Large intestine (tissue), 3 donors: ENCODE measurements at regions not wholly inside any gene's neighbourhood (a gene's known extent, or its start where the extent isn't known, plus 50 kb on each side); places are given as distances from the start of the nearest gene placed in this dataset.

Source experiments
- DNase-seq, 2 donors: peaks; one replicate each; pipeline versions ENCODE4 v3.0.0 to v3.0.0-alpha.2; 2013
- H3K27ac ChIP-seq: one replicate; pipeline ENCODE4 v1.5.1; 2013; ENCODE audit warnings: low read length
- H3K27me3 ChIP-seq: 2 replicates; pipeline ENCODE4 v1.6.1; 2013; ENCODE audit warnings: low read length; ENCODE audit not compliant: control insufficient read depth, insufficient read depth
- H3K36me3 ChIP-seq: 2 replicates; pipeline ENCODE4 v1.6.1; 2013; ENCODE audit warnings: low read length; ENCODE audit not compliant: control insufficient read depth, insufficient read depth
- H3K4me1 ChIP-seq: one replicate; pipeline ENCODE4 v1.6.1; 2013; ENCODE audit warnings: low read length; ENCODE audit not compliant: control insufficient read depth, insufficient read depth
- H3K4me3 ChIP-seq: one replicate; pipeline ENCODE4 v1.5.1; 2013; ENCODE audit warnings: low read length
- H3K9me3 ChIP-seq: one replicate; pipeline ENCODE4 v1.6.1; 2013; ENCODE audit warnings: mild to moderate bottlenecking, low read depth, low read length, moderate library complexity; ENCODE audit not compliant: control insufficient read depth
- WGBS: methylation state at CpG from one replicate; pipeline ENCODE4 v1.1.5; 2013; ENCODE audit warnings: low lambda C conversion rate; ENCODE audit not compliant: insufficient coverage; 5-methylcytosine and 5-hydroxymethylcytosine counted together

DNA sequence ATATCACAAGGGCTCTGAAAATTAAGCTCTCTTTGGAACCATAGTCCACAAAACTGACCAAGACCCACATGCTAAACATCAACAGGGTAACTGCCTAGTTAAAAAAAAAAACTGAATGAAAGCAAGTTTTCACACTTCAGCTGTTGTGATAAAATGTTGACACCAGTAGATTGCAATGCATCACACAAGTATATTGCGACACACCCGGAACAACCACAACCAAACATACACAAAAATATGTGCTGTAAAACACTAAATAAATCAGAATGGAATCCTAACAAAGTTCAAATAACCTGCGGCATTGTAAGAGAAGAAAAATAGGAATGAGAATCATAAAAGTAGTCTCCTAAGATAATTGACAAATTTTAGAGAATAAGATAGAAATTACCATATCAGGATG lies 710.3 kb downstream of the AACS start:
- 100% methylated on average over 2 of the region's 3 CpGs for WGBS

DNA sequence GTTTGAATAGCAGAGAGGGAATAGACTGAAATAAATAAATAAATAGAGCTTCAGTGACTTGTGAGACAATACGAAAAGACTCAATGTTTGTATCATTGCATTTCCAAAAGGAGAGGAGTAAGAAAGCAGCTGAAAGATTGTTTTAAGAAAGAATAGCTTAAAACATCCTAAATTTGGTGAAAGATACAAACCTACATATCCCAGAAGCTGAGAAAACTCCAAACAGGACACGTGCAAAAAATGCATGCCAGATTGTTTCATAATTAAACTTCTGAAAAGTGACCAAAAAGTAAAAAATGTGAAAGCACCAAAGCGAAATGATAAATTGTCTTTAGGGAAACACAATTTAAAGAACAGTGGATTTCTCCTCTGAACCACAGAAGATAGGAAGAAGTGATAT lies 711.0 kb downstream of the AACS start:
- Histone ChIP-seq H3K36me3 (no peaks in the 10 kb centered on the region), H3K27ac (no peak overlapping the region)
- no peak for DNase-seq

More for the DNA sequence above, 710.3 kb downstream of the AACS start:
- H3K36me3 ChIP-seq: no peaks in the 10 kb centered on the region
- DNase-seq: no peak
- H3K4me1 ChIP-seq: no peaks in the 10 kb centered on the region
- H3K27ac ChIP-seq: no peak overlapping the region
- no peaks in the 10 kb centered on the region for H3K27me3 ChIP-seq
- H3K4me3 ChIP-seq: no peak overlapping the region
- peaks cover 3% of the 10 kb centered on the region for H3K9me3 ChIP-seq

DNA sequence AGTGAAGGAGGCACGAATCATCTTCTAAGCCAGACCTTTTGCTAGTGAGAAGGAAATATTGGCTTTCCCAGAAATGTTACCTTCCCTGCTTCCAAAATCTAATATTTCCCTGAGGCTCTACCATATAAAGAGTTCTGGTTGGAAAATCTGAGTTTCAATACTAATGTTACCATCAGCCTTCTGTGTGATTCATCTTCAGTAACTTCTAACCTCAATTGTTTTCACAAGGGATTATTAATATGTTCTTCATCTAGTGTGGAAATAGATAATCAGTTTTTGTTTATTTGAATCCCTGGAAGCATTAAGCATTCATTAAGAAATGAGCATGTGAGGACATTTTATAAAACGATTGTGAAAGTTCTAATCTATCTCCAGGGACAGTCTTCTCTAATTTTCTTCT lies 720.9 kb downstream of the AACS start:
- Histone ChIP-seq H3K9me3 (no peaks in the 10 kb centered on the region), H3K27ac (no peak overlapping the region), H3K4me3 (no peak overlapping the region), H3K4me1 (no peaks in the 10 kb centered on the region), H3K36me3 (no peaks in the 10 kb centered on the region), H3K27me3 (no peaks in the 10 kb centered on the region)
- DNase-seq: no peak
- WGBS: 91% methylated on average over 1 of the region's 2 CpGs

More for the DNA sequence above, 711.0 kb downstream of the AACS start:
- Histone ChIP-seq H3K27me3 (no peaks in the 10 kb centered on the region), H3K4me3 (no peak overlapping the region), H3K9me3 (peaks cover 3% of the 10 kb centered on the region), H3K4me1 (no peaks in the 10 kb centered on the region)
- WGBS: 79% methylated on average over 3 of the region's 3 CpGs

DNA sequence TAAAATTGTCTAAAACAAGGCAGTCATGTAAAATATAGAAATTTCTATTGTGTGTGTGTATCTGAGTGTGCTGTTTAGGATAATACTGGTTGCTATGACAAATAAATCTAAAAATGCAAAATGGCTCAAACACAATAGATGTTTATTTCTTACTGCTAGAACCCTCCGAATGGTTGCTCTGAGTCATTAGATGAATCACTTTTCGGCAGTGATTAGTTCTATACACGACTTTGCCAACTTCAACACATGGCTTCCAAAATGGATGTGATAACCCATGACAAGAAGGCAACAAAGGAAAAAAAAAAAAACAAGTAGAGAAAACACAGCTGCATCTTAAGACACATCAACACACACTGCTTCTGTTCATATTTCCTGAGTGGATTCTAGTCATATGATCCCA lies 729.2 kb downstream of the AACS start:
- H3K4me1 ChIP-seq: no peaks in the 10 kb centered on the region
- no peaks in the 10 kb centered on the region for H3K9me3 ChIP-seq
- no peak overlapping the region for H3K27ac ChIP-seq
- no peak for DNase-seq
- no peaks in the 10 kb centered on the region for H3K27me3 ChIP-seq
- WGBS: no CpG with 5 or more reads among the region's 3 CpGs
- H3K4me3 ChIP-seq: no peak overlapping the region
- H3K36me3 ChIP-seq: no peaks in the 10 kb centered on the region

DNA sequence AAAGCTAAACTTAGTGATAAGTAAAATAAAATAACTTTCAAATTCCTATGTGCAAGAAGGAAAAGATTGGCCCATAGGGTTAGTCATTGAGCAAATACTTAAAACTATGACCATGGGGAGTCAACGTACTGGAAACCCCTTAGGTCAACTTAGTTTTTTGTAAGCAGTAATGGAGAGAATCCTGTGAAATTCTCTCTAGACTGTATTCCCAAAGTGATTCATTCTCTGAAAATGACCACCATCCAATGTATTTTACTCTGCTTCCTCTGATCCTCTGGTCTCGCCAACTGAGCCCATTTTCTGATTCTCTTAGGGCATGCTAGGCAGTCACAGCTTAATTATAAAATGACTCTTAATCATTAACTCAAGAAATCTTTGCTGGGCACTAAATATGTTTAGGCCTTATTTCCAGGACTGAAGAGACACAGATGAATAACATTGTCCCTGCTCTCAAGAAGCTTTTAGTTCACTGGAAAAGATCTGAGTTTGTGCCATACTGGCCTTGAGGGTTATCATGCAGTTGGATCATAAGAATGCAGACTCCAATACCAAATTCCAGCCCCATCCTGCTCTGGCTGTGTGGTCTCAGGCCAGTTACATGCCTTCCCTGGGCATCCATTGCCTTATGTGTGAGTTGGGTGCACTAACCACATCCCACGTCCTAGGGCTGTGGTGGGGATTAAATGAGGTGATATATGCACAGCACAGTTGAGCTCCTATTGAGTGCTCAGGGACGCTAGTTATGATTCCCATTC lies 732.4 kb downstream of the AACS start:
- H3K27me3 ChIP-seq: no peaks in the 10 kb centered on the region
- no peaks in the 10 kb centered on the region for H3K4me1 ChIP-seq
- WGBS: 83% methylated on average over 1 of the region's 4 CpGs
- H3K36me3 ChIP-seq: no peaks in the 10 kb centered on the region
- H3K4me3 ChIP-seq: no peak overlapping the region
- H3K27ac ChIP-seq: no peak overlapping the region
- no peaks in the 10 kb centered on the region for H3K9me3 ChIP-seq
- no peak for DNase-seq

DNA sequence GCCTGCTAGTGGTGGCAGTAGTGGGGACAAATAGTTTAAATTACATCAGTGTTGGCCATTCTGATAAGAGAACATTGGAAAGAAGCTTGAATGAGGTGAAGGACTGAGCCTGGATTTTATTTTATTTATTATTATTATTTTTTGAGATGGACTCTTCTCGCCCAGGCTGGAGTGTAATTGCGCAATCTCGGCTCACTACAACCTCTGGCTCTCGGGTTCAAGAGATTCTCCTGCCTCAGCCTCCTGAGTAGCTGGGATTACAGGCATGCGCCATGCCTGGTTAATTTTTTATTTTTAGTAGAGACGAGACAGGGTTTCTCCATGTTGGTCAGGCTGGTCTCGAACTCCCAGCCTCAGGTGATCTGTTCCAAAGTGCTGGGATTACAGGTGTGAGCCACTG lies 739.4 kb downstream of the AACS start:
- Histone ChIP-seq H3K4me1 (no peaks in the 10 kb centered on the region), H3K4me3 (no peak overlapping the region), H3K9me3 (no peaks in the 10 kb centered on the region), H3K36me3 (no peaks in the 10 kb centered on the region), H3K27me3 (no peaks in the 10 kb centered on the region), H3K27ac (no peak overlapping the region)
- no peak for DNase-seq
- no CpG with 5 or more reads among the region's 7 CpGs for WGBS

DNA sequence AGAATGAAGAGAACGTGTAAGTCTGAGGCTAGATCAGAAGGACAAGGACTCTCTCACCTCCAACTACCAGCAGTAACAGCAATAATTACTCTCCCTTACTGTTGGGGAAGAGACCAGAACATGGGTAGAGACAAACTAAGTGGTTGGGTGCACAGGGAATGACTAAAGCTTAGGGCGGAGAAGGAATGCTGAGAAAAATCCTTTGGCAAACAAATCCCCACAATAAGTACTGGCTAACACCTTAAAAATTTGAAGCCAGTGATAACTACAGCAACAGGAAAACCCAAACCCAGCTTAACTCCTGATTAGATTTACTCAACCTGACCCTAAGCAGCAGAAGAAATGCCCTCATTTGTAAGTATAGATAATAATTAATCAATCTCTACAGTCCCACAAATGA lies 759.0 kb downstream of the AACS start:
- no peaks in the 10 kb centered on the region for H3K36me3 ChIP-seq
- H3K4me1 ChIP-seq: no peaks in the 10 kb centered on the region
- no peaks in the 10 kb centered on the region for H3K9me3 ChIP-seq
- WGBS: no CpG with 5 or more reads among the region's 2 CpGs
- H3K4me3 ChIP-seq: no peak overlapping the region
- no peaks in the 10 kb centered on the region for H3K27me3 ChIP-seq
- DNase-seq: no peak
- H3K27ac ChIP-seq: no peak overlapping the region

DNA sequence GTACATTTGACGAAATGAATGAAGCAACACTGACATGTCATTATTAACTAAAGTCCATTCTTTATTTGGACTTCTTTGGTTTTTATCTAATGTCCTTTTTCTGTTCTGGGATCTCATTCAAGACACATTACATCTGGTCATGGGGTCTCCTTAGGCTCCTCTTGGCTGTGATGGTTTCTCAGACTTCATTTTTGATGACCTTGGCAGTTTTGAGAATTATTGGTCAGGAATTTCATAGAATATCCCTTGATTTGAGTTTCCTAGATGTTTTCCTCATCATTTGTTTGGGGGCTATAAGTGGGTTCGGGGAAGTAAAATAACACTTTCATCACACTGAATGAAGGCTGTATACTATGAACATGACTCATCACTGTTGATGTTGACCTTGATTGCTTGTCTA lies 770.6 kb downstream of the AACS start:
- no CpG with 5 or more reads among the region's 2 CpGs for WGBS
- Histone ChIP-seq H3K36me3 (no peaks in the 10 kb centered on the region), H3K27me3 (no peaks in the 10 kb centered on the region), H3K27ac (no peak overlapping the region), H3K4me1 (no peaks in the 10 kb centered on the region), H3K9me3 (no peaks in the 10 kb centered on the region), H3K4me3 (no peak overlapping the region)
- DNase-seq: no peak

DNA sequence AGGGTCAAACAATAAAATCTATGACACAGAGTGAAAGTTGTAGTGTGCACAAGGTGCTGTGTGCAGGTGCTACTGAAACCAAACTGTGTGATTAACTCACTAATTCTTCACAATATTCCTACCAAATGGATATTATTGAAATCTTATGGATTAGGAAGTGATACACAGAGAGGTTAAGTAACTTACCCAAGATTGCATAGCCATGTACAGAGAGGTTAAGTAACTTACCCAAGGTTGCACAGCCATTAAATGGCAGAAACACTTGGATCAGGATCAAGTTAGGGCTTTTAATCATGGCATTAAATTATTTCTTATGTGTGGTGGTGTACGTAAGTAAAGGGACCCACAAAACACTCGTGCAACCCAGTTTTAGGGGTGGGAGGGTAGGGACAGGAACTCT lies 771.4 kb downstream of the AACS start:
- WGBS: no CpG with 5 or more reads among the region's 2 CpGs
- Histone ChIP-seq H3K4me3 (no peak overlapping the region), H3K36me3 (no peaks in the 10 kb centered on the region), H3K27ac (no peak overlapping the region), H3K4me1 (no peaks in the 10 kb centered on the region), H3K9me3 (no peaks in the 10 kb centered on the region), H3K27me3 (no peaks in the 10 kb centered on the region)
- DNase-seq: no peak

DNA sequence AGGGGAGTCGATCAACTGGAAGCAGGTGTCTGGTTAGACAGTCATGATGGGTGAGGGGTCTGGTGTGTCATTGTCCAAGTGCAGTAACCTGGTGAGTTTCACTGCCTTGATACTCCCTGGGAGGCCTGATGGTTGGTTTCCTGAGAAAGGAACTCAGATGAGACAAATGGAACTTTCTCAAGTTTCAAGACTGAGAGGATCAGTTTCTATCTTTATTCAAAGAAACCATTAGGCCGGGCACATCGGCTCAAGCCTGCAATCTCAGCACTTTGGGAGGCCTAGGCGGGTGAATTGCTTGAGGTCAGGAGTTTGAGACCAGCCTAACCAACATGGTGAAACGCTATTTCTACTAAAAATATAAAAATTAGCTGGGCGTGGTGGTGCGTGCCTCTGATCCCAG lies 776.1 kb downstream of the AACS start:
- H3K4me1 ChIP-seq: no peaks in the 10 kb centered on the region
- no peaks in the 10 kb centered on the region for H3K9me3 ChIP-seq
- no peaks in the 10 kb centered on the region for H3K27me3 ChIP-seq
- no CpG with 5 or more reads among the region's 7 CpGs for whole genome bisulfite sequencing
- no peak overlapping the region for H3K4me3 ChIP-seq
- no peaks in the 10 kb centered on the region for H3K36me3 ChIP-seq
- DNase-seq: no peak
- no peak overlapping the region for H3K27ac ChIP-seq

DNA sequence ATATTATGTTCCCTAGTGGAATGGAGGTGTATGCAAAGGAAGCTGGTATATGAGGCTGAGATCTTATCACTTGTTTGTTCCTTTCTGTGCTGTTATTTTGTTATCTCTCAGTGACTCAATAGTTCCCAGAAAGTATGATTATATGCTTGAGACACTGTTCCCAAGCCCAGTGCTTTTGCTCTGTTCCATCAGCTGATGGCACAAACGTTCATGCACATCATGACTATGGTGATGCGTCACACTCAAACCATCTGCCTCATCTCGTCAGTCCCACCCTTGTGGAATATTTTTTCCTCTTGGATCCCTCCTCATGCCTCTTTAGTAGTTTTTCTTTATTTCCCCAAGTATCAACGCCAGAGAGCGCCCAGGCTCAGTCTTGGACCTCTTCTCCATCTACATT lies 786.9 kb downstream of the AACS start:
- Histone ChIP-seq H3K27ac (no peak overlapping the region), H3K27me3 (no peaks in the 10 kb centered on the region), H3K4me1 (no peaks in the 10 kb centered on the region), H3K4me3 (no peak overlapping the region), H3K9me3 (no peaks in the 10 kb centered on the region), H3K36me3 (no peaks in the 10 kb centered on the region)
- 75% methylated on average over 3 of the region's 5 CpGs for WGBS
- no peak for DNase-seq
